ENCODE measurements at regions not wholly inside any gene's neighbourhood (a gene's known extent, or its start where the extent isn't known, plus 50 kb on each side); places are given as distances from the start of the nearest gene placed in this dataset.

DNA sequence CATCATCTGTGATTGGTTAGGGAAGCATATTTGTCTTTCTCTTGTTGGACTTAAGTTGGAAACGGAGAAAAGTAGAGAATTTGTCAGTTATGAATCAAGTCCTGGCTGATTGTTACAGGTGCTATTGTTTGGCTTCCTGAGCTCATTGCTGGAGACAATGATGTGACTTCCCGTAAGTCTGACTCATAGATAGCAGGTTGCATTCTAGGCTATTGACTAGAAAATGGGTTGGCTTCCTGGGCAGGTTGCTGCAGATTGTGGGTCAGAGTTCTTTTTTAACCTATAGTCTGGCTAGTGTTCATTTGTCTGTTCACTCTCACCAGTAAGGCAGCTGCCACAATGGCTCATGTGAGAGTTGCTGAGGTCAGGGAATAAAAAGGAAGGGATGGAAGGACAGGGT, 101.5 kb downstream of the CCNA1 start:
- H3K79me1 ChIP-seq (ENCODE audit: low read depth, low read length) = no peaks in the 10 kb centered on the region
- H3K27ac ChIP-seq (ENCODE audit: low read depth, low read length) = no peak overlapping the region
- H3K79me2 ChIP-seq (ENCODE audit: control insufficient read depth in 1 of 2, insufficient read depth in 2 of 2, low read length in 2 of 2) = no peaks in the 10 kb centered on the region
- no peaks in the 10 kb centered on the region for H4K20me1 ChIP-seq (replicated peaks in 1 of 2; ENCODE audit: control insufficient read depth in 1 of 2, insufficient read depth in 2 of 2, low read length in 2 of 2)
- ChIA-PET CTCF (ENCODE audit: partially characterized antibody) (interaction anchor here (0.7 to 1.6 kb wide), 4 partner anchors 8 to 42 kb away, joined by 3 read pairs; no protein-coding TSS in a partner anchor), POLR2A (ENCODE audit: partially characterized antibody) (interaction anchor here (0.9 kb wide), 1 partner anchor 264 kb away, joined by 3 read pairs; no protein-coding TSS in a partner anchor)
- no peak overlapping the region for H4K8ac ChIP-seq (ENCODE audit: extremely low read depth, insufficient read depth, low read length)
- 86% methylated on average over 2 of the region's 2 CpGs; no CpG with 5 or more reads in 1 of the 2 experiments for WGBS, 2 experiments (ENCODE audit: extremely low coverage in 1 of 2, insufficient coverage in 1 of 2, insufficient read length in 1 of 2, insufficient replicate concordance in 2 of 2, low coverage in 1 of 2, low lambda C conversion rate in 2 of 2, missing lambda C conversion rate in 1 of 2)
- H2AK5ac ChIP-seq (ENCODE audit: low read depth, low read length) = no peak overlapping the region
- H3K4me3 ChIP-seq (ENCODE audit: extremely low read depth in 1 of 4, insufficient read depth in 2 of 4, low read depth in 3 of 4, low read length in 4 of 4) = no peak overlapping the region
- no peak overlapping the region for H3K18ac ChIP-seq (ENCODE audit: extremely low read depth, low read length)
- H3K4ac ChIP-seq (replicated peaks; ENCODE audit: insufficient read length, low read depth, low read length) = no peak overlapping the region
- H2AFZ ChIP-seq (ENCODE audit: low read length) = peak overlapping the region; percentile 45; the same call in 1 of the 2 replicates
- no peak overlapping the region for H4K91ac ChIP-seq (replicated peaks; ENCODE audit: insufficient read length, low read length)
- H3K36me3 ChIP-seq (ENCODE audit: control insufficient read depth in 2 of 4, insufficient read depth in 4 of 4, low read length in 3 of 4) = no peaks in the 10 kb centered on the region
- H3K9me3 ChIP-seq (ENCODE audit: insufficient read depth in 2 of 2, low read depth in 1 of 2, low read length in 1 of 2) = 0 out of 4 replicates have a peak, but pooled peaks cover 0 to 2% of the 10 kb centered on the region in 2 experiments
- no peak overlapping the region for H3K23ac ChIP-seq (ENCODE audit: insufficient read length)
- H4K5ac ChIP-seq (ENCODE audit: insufficient read length, low read depth, low read length) = no peak overlapping the region
- peak overlapping the region; percentile 9; the same call in 1 of the 2 replicates for H2BK5ac ChIP-seq (ENCODE audit: low read depth, low read length)
- H3K23me2 ChIP-seq (ENCODE audit: low read depth, low read length) = no peaks in the 10 kb centered on the region
- no peak overlapping the region for H3K56ac ChIP-seq (replicated peaks; ENCODE audit: insufficient read length, low read depth, low read length)
- H2BK15ac ChIP-seq (ENCODE audit: low read length) = no peak overlapping the region
- FAIRE-seq = no peak
- no peak overlapping the region for H2BK120ac ChIP-seq (replicated peaks; ENCODE audit: low read depth, low read length)
- DNase-seq (ENCODE audit: low read depth in 1 of 2, low spot score in 2 of 2) = no peak
- no peak overlapping the region for H3K14ac ChIP-seq (ENCODE audit: insufficient read length)
- no peaks in the 10 kb centered on the region for H3K27me3 ChIP-seq (replicated peaks in 1 of 4; ENCODE audit: control insufficient read depth in 3 of 4, extremely low read depth in 1 of 4, insufficient read depth in 3 of 4, low read length in 3 of 4)
- H3K4me2 ChIP-seq (ENCODE audit: insufficient read depth in 1 of 2, low read depth in 2 of 2, low read length in 2 of 2) = no peak overlapping the region
- H2BK20ac ChIP-seq (ENCODE audit: low read length) = no peak overlapping the region
- H2BK12ac ChIP-seq (ENCODE audit: low read depth, low read length) = peak overlapping the region; percentile 78
- no peak overlapping the region for H3K9ac ChIP-seq (replicated peaks in 1 of 4; ENCODE audit: extremely low read depth in 1 of 4, low read depth in 3 of 4, low read length in 3 of 4)
- H3K4me1 ChIP-seq (replicated peaks in 1 of 4; ENCODE audit: control insufficient read depth in 3 of 4, insufficient read depth in 4 of 4, low read length in 3 of 4) = peaks cover 0 to 11% (median 3%) of the 10 kb centered on the region in 4 experiments; a peak in 3 of 7 replicates
